ENCODE measurements at regions not wholly inside any gene's neighbourhood (a gene's known extent, or its start where the extent isn't known, plus 50 kb on each side); places are given as distances from the start of the nearest gene placed in this dataset.

GRCh38 chr5:158638396-158638795, 461.3 kb downstream of the EBF1 start:
- WGBS, result 75% methylated on average over 3 of the region's 3 CpGs
- H3K27me3 ChIP-seq, result no peaks in the 10 kb centered on the region
- no peaks in the 10 kb centered on the region for H3K9me3 ChIP-seq
- H3K36me3 ChIP-seq, result no peaks in the 10 kb centered on the region
- H3K4me1 ChIP-seq, result no peaks in the 10 kb centered on the region
- H3K4me3 ChIP-seq, result no peak overlapping the region
- H3K27ac ChIP-seq, result no peak overlapping the region
- TF ChIP-seq POLR2AphosphoS5 (IDR thresholded peaks at IDR 0.05) (no peak), CTCF (IDR thresholded peaks at IDR 0.05) (no peak), EP300 (IDR thresholded peaks at IDR 0.05) (no peak), POLR2A (IDR thresholded peaks at IDR 0.05) (no peak)
- no peak for DNase-seq (ENCODE audit: low spot score in 2 of 2)

GRCh38 chr5:158637039-158637438, 462.7 kb downstream of the EBF1 start:
- WGBS, result 25% methylated on average over 1 of the region's 1 CpG
- H3K27me3 ChIP-seq, result no peaks in the 10 kb centered on the region
- H3K4me1 ChIP-seq, result no peaks in the 10 kb centered on the region
- DNase-seq (ENCODE audit: low spot score in 2 of 2), result no peak
- H3K4me3 ChIP-seq, result no peak overlapping the region
- no peak overlapping the region for H3K27ac ChIP-seq
- H3K36me3 ChIP-seq, result no peaks in the 10 kb centered on the region
- no peaks in the 10 kb centered on the region for H3K9me3 ChIP-seq
- TF ChIP-seq CTCF (IDR thresholded peaks at IDR 0.05), result no peak
- no peak for TF ChIP-seq EP300 (IDR thresholded peaks at IDR 0.05)
- TF ChIP-seq POLR2A (IDR thresholded peaks at IDR 0.05), result no peak
- no peak for TF ChIP-seq POLR2AphosphoS5 (IDR thresholded peaks at IDR 0.05)

GRCh38 chr5:158635565-158635964, 464.2 kb downstream of the EBF1 start:
- no peaks in the 10 kb centered on the region for H3K9me3 ChIP-seq

GRCh38 chr5:158634714-158635113, 465.0 kb downstream of the EBF1 start:
- no peaks in the 10 kb centered on the region for H3K27me3 ChIP-seq
- 33% methylated on average over 2 of the region's 2 CpGs for WGBS
- H3K27ac ChIP-seq, result no peak overlapping the region
- no peaks in the 10 kb centered on the region for H3K9me3 ChIP-seq
- peak; percentile 69 to 79 for DNase-seq (ENCODE audit: low spot score in 2 of 2)
- H3K4me3 ChIP-seq, result no peak overlapping the region
- no peak for TF ChIP-seq POLR2A (IDR thresholded peaks at IDR 0.05)
- TF ChIP-seq EP300 (IDR thresholded peaks at IDR 0.05), result no peak
- TF ChIP-seq POLR2AphosphoS5 (IDR thresholded peaks at IDR 0.05), result peak in 1 of 3 donors; percentile 26
- no peaks in the 10 kb centered on the region for H3K36me3 ChIP-seq
- no peaks in the 10 kb centered on the region for H3K4me1 ChIP-seq

More at GRCh38 chr5:158635565-158635964, 464.2 kb downstream of the EBF1 start:
- H3K27ac ChIP-seq, result no peak overlapping the region
- whole genome bisulfite sequencing, result 96% methylated on average over 5 of the region's 5 CpGs
- no peak overlapping the region for H3K4me3 ChIP-seq
- DNase-seq (ENCODE audit: low spot score in 2 of 2), result no peak
- H3K4me1 ChIP-seq, result no peaks in the 10 kb centered on the region
- no peak for TF ChIP-seq CTCF (IDR thresholded peaks at IDR 0.05)
- no peak for TF ChIP-seq POLR2A (IDR thresholded peaks at IDR 0.05)
- TF ChIP-seq POLR2AphosphoS5 (IDR thresholded peaks at IDR 0.05), result no peak
- TF ChIP-seq EP300 (IDR thresholded peaks at IDR 0.05), result no peak
- H3K36me3 ChIP-seq, result no peaks in the 10 kb centered on the region
- H3K27me3 ChIP-seq, result no peaks in the 10 kb centered on the region

GRCh38 chr5:158629591-158630312, 470.0 kb downstream of the EBF1 start:
- 82% methylated on average over 6 of the region's 6 CpGs for WGBS
- Histone ChIP-seq H3K4me3 (no peak overlapping the region), H3K27ac (no peak overlapping the region), H3K9me3 (no peaks in the 10 kb centered on the region), H3K4me1 (no peaks in the 10 kb centered on the region), H3K36me3 (no peaks in the 10 kb centered on the region), H3K27me3 (no peaks in the 10 kb centered on the region)
- TF ChIP-seq POLR2A (IDR thresholded peaks at IDR 0.05) (no peak), EP300 (IDR thresholded peaks at IDR 0.05) (no peak), CTCF (IDR thresholded peaks at IDR 0.05) (no peak)
- no peak for DNase-seq (ENCODE audit: low spot score in 2 of 2)
